ENCODE measurements at regions not wholly inside any gene's neighbourhood (a gene's known extent, or its start where the extent isn't known, plus 50 kb on each side); places are given as distances from the start of the nearest gene placed in this dataset.

DNA sequence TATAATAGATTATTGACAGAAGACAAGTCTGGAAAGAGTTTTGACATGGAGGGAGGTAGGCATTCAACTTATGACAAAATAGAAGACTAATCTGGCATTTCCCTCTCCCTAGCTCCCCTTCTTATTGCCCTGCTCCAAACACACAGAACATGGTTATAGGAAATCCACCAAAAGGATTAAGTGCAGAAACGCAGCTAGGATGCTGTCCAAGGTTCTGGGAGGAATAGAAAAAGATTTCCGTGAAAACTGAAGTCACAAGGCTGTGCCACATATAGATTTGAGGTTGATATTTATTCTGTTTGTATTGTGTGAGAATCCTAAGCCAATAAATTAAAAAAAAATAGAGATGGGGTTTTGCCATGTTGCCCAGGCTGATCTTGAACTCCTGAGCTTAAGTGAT, 107.9 kb upstream of the MAP3K7 start:
- Histone ChIP-seq H2BK5ac (ENCODE audit: insufficient read length, low read length) (no peak overlapping the region), H3K4ac (ENCODE audit: low read depth, low read length) (no peak overlapping the region), H3K18ac (ENCODE audit: insufficient read length, low read depth, low read length) (no peak overlapping the region), H3K23ac (ENCODE audit: insufficient read length, low read depth, low read length) (no peak overlapping the region), H4K91ac (ENCODE audit: insufficient read length, low read depth, low read length) (no peak overlapping the region), H2AK5ac (ENCODE audit: insufficient read length, low read length) (no peak overlapping the region), H2BK20ac (ENCODE audit: low read depth, low read length, poor library complexity, severe bottlenecking) (no peak overlapping the region), H2BK12ac (ENCODE audit: insufficient read length, low read depth, low read length) (no peak overlapping the region), H2BK15ac (ENCODE audit: low read depth, low read length) (no peak overlapping the region), H3K4me2 (ENCODE audit: insufficient read depth, insufficient read length, low read length) (no peak overlapping the region), H3K27me3 (ENCODE audit: insufficient read depth, low read length) (no peaks in the 10 kb centered on the region), H3K79me2 (ENCODE audit: insufficient read depth, low read length) (no peaks in the 10 kb centered on the region), H2BK120ac (ENCODE audit: low read depth, low read length, poor library complexity, severe bottlenecking) (no peak overlapping the region), H3K56ac (ENCODE audit: insufficient read length, low read depth, low read length) (no peak overlapping the region), H4K20me1 (ENCODE audit: control insufficient read depth, insufficient read depth, insufficient read length) (no peaks in the 10 kb centered on the region), H3K9me3 (ENCODE audit: control insufficient read depth, low read depth, low read length) (no peaks in the 10 kb centered on the region), H3T11ph (ENCODE audit: low read length) (no peak overlapping the region), H3K79me1 (ENCODE audit: insufficient read depth, low read depth, low read length, poor library complexity, severe bottlenecking) (no peaks in the 10 kb centered on the region), H4K8ac (replicated peaks; ENCODE audit: insufficient read length, low read depth, low read length) (no peak overlapping the region), H3K14ac (ENCODE audit: insufficient read depth, low read length) (no peak overlapping the region), H3K9ac (ENCODE audit: extremely low read depth, insufficient read length, low read length) (no peak overlapping the region), H3K4me1 (ENCODE audit: insufficient read depth, low read length) (peaks cover 5% of the 10 kb centered on the region; the same call in 1 of the 2 replicates), H3K23me2 (ENCODE audit: insufficient read length, low read depth, low read length, poor library complexity, severe bottlenecking) (no peaks in the 10 kb centered on the region), H3K27ac (ENCODE audit: insufficient read length, low read depth, low read length) (no peak overlapping the region), H2AFZ (ENCODE audit: low read length) (no peak overlapping the region), H4K5ac (ENCODE audit: insufficient read length, low read depth, low read length) (no peak overlapping the region)
- Mint-ChIP-seq H3K27ac (no peak overlapping the region), H3K4me3 (no peak overlapping the region), H3K9me3 (peaks cover 6 to 8% of the 10 kb centered on the region in 2 experiments; a peak in 4 of 5 replicates), H3K4me1 (peaks cover 12 to 13% of the 10 kb centered on the region in 2 experiments), H3K36me3 (ENCODE audit: insufficient read depth in 1 of 3, low read depth in 3 of 3) (peaks cover 0 to 7% (median 0%) of the 10 kb centered on the region in 3 experiments; a peak in 3 of 7 replicates), H3K27me3 (ENCODE audit: low read depth) (no peaks in the 10 kb centered on the region)
- no CpG with 5 or more reads among the region's 2 CpGs for WGBS (ENCODE audit: extremely low coverage, insufficient read length, low lambda C conversion rate)
- TF ChIP-seq, protein P1, sequence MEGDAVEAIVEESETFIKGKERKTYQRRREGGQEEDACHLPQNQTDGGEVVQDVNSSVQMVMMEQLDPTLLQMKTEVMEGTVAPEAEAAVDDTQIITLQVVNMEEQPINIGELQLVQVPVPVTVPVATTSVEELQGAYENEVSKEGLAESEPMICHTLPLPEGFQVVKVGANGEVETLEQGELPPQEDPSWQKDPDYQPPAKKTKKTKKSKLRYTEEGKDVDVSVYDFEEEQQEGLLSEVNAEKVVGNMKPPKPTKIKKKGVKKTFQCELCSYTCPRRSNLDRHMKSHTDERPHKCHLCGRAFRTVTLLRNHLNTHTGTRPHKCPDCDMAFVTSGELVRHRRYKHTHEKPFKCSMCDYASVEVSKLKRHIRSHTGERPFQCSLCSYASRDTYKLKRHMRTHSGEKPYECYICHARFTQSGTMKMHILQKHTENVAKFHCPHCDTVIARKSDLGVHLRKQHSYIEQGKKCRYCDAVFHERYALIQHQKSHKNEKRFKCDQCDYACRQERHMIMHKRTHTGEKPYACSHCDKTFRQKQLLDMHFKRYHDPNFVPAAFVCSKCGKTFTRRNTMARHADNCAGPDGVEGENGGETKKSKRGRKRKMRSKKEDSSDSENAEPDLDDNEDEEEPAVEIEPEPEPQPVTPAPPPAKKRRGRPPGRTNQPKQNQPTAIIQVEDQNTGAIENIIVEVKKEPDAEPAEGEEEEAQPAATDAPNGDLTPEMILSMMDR (conservative IDR thresholded peaks at IDR 0.05), result no peak
- DNase-seq, result no peak

All from H9 (cell line).